GM19025 (cell line): ENCODE measurements at regions not wholly inside any gene's neighbourhood (a gene's known extent, or its start where the extent isn't known, plus 50 kb on each side); places are given as distances from the start of the nearest gene placed in this dataset.
"Not testable (repeated sequence)": the region's sequence is repeated elsewhere in the genome, so short reads cannot be mapped to it uniquely, and the experiment has no call there.

Source experiments
- ATAC-seq: cut with Tn5 transposase; IDR thresholded peaks from one replicate; pipeline ENCODE4 v1.9.1; 2021; ENCODE audit warnings: mild to moderate bottlenecking, low read depth, moderate library complexity; ENCODE audit not compliant: unreplicated experiment

DNA sequence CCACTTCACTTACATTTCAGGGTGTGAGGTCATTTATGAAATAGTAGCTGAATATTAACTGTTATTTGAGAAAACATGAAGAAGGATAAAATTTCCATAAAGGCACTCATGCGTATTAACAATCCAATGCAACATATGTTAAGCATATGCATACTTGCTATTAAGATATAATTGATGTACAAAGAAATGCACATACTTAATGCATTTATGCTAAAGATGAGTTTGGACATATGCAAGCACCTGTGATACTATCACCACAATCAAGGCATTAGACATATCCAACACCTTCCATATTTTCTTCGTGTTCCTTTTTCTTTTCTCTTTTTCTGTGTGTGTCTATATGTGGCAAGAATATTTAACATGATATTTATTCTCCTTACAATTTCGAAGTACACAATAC is 464.8 kb upstream of the BRINP3 start:
- no peak for ATAC-seq

DNA sequence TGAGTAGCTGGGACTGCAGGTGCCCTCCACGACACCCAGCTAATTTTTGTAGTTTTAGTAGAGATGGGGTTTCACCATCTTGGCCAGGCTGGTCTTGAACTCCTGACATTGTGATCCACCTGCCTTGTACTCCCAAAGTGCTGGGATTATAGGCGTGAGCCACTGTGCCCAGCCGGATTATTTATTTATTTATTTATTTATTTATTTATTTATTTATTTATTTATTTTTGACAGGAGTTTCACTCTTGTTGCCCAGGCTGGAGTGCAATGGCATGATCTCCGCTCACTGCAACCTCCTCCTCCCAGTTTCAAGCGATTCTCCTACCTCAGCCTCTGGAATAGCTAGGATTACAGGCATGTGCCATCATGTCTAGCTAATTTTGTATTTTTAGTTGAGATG is 466.1 kb upstream of the BRINP3 start:
- not testable (repeated sequence) for ATAC-seq

DNA sequence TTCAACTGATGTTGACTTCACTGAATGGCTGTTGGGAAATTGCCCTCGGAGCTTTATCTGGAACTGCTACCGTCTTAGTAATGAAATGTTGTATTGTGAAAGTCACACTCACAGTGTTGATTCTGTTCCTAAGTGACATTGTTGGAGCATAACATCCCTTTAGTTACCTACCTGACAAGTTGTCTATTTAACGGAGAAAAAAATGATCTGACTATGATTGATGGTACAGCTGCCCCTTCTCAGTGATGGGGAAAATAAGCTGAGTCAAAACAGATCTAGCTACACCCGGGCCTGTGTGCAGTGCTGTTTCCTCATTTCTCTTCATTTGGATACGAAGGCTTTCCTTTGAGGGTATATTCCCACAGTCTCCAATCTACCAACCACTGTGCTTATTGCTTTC is 472.3 kb upstream of the BRINP3 start:
- no peak for ATAC-seq

DNA sequence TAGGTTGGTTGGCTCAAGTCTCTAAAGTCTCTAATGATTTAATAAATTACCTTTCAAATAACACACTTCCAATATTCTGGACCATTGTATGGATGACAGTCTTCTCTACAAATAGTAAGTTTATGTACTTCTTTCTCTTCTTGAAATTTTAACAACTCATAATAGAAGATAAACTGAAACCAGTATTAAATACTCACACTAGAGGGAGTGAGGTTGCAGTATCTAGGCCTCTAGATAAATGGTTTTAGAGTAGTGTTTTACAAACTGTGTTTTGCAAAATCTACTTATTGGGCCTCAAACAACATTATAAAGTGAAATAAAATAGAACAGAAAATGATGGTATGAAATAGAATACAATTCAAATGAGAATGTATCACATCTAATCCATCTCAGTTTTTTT is 479.9 kb upstream of the BRINP3 start:
- no peak for ATAC-seq

DNA sequence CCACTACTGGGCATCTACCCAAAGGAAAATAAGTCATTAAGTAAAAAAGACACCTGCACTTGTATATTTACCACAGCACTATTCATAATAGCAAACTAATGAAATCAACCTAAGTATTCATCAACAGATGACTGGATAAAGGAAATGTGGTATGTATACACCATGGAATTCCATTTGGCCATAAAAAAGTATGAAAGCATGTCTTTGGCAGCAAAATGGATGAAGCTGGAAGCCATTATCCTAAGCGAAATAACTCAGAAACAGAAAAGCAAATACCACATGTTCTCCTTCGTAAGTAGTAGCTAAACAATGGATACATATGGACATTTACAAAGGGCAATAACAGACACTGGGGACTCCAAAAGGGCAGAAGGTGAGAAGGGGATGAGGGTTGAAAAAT is 485.7 kb upstream of the BRINP3 start:
- no peak for ATAC-seq

DNA sequence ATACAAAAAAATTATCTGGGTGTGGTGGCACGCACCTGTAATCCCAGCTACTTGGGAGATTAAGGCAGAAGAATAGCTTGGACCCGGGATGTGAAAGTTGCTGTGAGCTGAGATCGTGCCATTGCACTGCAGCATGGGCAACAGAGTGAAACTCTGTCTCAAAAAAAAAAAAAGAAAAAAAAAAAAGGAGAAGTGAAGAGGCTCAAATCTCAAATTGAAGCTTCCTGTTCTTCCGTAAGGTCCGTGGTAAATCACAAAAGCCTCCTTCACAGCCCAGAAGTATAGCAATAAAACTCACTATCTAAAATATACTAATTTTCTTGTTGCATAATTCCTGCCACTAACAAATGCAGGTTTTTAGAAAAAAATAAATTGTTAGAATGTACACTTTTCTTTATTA is 498.2 kb upstream of the BRINP3 start:
- ATAC-seq = no peak

DNA sequence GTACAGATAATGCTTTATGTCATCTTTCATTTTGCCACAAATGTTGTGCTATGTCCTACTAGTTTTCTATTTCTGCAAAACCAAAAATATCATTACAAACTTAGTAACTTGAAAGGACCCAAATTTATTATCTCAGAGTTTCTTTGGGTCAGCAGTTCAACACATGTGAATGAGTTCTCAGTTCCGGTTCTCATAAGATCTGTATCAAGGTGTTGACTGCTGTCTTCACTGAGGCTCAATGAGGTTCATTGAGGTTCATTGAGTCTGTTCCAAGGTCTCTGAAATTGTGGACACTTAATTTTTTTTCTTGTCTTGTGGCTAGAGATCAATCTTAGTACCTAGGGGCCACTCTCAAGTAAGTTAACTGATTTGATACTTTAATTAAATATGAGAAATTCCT is 525.1 kb upstream of the BRINP3 start:
- no peak for ATAC-seq

DNA sequence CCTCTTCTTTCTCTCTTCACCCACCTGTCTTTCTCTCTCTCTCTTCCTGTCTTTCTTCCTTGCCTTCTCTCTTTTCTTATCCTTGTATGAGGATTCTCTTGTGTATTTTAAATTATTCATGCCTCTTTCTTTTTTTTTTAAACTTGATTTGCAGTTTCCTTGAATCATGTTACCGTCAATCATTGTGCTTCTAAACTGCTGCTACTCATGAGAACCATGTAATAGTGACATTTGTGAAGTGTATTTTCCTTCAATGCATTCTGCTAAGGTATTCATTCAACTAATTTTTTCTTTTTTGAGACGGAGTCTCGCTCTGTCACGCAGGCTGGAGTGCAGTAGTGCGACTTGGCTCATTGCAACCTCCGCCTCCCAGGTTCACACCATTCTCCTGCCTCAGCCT is 539.1 kb upstream of the BRINP3 start:
- ATAC-seq = no peak

DNA sequence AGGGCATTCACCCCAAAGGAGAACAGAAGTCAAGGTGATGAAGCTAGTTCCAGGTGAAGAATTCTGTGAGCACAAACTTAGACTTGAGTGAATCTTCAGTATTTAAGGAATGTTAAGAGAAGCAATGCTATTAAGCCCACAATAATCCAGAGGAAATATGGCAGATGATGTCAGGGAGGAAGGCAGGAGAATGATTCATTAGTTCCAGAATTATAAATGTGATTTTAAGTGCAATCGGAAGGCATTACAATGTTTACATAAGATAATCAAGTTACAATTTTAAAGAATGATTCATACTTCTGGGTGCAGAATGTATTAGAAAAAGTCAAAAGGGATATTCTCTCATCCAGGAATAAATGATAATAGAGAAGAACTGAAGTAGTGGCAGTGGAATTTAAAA is 545.2 kb upstream of the BRINP3 start:
- no peak for ATAC-seq

DNA sequence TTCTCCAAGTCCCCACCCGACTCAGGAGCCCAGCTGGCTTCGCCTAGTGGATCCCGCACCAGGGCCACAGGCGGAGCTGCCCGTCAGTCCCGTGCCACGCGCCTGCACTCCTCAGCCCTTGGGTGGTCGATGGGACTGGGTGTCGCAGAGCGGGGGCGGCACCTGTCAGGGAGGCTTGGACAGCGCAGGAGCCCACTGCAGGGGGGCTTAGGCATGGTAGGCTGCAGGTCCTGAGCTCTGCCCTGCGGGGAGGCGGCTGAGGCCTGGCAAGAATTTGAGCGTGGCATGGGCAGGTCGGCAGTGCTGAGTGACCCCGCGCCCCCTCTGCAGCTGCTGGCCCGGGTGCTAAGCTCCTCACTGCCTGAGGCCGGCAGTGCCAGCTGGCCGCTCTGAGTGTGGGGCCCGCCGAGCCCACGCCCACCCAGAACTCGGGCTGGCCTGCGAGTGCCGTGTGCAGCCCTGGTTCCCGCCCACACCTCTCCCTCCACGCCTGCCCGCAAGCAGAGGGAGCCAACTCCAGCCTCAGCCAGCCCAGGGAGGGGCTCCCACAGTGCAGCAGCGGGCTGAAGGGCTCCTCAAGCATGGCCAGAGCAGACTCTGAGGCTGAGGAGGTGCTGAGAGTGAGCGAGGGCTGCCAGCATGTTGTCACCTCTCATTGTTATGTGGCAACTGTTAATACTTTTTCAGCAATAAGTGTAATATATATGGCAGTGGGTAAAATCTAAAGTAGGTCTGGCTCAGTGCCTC is 548.4 kb upstream of the BRINP3 start:
- ATAC-seq = no peak

DNA sequence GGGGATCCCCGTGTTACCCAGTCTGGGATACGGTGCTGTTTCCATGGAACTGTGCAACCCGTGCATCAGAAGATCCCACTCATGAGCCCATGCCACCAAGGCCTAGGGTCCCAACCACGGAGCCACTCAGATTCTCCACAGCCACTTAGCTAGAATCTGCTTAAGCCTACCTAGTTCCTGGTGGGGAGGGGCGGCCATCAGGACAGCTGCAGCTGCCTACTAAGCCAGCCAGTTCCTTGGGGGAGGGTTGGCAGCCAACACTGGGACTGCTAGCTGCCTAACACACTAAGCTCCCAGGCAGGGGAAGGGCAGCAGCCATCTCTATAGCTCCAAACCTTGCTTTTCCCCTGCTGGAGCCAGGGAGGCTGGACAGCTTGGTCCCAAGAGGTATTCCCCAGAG is 549.2 kb upstream of the BRINP3 start:
- no peak for ATAC-seq

DNA sequence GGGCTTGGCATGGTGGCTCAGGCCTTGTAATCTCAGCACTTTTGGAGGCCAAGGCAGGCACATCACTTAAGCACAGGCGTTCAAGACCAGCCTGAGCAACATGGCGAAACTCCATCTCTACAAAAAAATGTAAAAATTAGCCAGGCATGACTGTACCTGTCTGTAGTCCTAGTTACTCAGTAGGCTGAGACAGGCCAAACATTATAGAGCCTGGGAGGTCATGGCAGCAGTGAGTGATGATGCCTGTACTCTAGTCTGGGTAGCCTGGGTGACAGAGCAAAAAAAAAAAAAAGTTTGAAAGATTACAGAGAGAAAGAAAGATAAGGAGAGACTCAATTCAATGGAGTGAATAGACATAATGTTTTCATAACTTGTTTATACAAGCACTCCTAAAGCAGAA is 556.5 kb upstream of the BRINP3 start:
- no peak for ATAC-seq

DNA sequence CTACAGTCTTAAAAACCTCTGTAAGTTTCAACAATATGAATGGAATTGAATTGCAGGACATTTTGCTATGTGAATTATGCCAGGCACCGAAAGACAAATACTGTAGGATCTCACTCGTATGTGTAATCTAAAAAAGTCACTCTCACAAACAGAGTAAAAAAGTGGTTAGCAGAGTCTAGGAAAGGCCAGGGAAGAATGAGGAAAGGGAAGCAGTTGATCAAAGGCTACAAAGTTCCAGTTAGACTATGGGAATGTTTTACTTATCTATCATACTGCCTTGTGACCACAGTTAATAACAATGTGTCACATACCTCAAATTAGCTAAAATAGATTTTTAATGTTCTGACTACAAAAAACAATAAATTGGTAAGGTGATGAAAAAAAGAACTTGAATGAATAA is 565.4 kb upstream of the BRINP3 start:
- no peak for ATAC-seq

DNA sequence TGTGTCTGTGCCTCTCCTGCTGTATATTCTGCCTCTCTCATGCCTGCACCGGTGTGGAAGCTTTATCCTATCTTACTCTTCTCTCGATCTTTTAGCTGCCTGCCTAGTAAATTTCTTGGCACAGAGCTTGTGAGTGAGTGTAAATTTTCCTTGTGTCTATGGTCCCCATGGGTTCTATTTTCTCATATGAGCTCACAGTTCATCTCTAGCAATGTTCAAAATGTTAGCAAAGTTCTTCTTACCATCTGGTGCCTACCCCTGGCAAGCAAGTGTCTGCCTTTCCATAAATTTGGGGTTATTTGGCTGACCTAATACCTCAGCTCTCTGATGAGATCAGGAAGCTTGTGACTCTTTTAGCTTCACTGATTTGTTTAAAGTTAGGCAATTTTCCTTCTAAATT is 572.1 kb upstream of the BRINP3 start:
- no peak for ATAC-seq

DNA sequence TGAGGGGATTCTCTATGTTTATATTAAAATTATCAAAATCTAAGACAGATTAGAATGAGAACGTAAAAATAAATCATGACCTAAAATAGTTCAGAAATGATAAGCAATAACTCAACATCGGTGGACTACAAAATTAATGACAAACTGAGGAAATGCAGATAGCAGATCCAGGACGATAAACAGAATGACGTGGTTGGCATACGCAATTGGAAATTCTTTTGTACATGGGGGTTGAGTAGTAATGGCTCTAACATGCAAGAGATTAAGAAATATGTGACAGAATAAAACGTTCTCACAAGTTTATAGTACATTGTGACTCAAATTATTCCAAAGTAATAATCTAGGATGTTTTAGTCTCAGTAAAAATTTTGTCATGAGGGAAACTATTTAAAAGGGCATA is 575.2 kb upstream of the BRINP3 start:
- ATAC-seq = no peak

DNA sequence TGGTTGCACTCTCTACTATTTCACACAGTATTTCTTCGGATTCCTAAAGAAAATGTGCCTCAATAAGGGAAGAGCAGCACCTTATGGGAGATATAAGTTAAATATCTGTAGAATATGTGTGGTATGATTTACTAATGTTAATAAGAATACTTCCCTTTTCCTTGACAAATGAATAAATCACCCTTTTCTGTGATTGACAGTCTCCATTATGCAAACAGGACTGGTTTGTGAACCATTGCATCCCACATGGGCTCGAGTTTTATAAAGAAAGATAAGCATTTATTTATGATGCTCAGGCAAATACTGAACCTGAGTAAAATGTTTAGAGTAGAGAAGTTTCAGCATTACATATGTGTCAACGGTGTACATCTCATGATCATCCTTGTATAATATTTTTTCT is 587.7 kb upstream of the BRINP3 start:
- ATAC-seq = no peak

DNA sequence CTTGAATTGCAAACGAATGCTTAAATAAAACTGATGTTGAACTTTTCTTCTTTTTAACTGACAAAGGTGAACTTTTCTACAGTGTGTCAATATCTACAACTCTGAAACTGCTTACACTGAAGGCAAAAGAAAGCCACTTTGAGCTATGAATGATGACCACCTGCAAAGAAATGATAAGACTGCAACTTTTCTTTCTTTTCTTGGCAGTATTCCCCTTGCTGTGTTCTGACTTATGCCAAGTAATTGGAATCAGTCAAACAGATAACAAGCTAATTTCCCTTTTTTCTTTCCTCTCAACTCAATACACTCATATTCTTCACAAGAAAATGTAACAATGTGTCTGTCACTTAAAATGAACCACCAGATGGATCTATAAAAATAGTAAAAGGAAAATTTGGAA is 588.1 kb upstream of the BRINP3 start:
- no peak for ATAC-seq

DNA sequence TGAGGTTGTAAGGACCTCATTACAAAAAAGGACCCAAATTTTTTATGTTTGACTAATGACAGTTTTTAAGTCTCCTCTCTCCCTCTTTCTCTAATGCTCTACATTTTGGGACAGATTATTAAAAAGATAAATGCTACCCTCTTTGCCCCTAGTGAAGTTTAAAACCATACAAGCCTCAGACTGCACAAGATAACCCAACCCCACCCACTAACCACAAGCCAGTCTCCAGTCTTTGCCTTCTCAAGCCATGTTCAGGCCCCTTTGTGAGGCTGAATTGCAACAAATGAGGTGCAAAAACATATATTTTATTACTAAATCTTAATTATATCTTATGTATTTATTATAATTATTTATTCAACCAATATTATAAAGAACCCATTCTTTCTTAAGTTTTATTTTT is 597.2 kb upstream of the BRINP3 start:
- ATAC-seq = no peak

DNA sequence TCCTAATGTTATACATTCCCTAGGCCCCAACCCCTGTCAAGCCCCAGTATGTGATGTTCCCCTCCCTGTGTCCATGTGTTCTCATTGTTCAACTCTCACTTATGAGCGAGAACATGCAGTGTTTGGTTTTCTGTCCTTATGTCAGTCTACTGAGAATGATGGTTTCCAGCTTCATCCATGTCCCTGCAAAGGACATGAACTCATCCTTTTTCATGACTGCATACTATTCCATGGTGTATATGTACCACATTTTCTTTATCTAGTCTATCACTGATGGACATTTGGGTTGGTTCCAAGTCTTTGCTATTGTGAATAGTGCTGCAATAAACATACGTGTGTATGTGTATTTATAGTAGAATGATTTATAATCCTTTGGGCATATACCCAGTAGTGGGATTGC is 605.4 kb upstream of the BRINP3 start:
- ATAC-seq = not testable (repeated sequence)

DNA sequence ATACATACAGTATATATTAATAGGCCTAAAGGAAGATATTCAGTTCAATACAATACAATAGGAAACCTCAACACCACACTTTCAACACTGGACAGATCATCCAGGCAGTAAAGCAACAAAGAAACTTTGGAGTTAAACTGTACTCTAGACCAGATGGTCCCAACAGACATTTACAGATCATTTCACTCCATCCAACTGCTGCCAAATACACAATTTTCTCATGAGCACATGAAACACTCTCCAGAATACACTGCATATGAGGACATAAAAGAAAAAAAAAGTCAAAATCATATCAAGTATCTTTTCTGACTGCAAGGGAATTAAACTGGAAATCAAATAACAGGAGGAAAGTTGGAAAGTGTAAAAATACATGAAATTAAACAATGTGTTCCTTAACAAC is 607.5 kb upstream of the BRINP3 start:
- no peak for ATAC-seq

DNA sequence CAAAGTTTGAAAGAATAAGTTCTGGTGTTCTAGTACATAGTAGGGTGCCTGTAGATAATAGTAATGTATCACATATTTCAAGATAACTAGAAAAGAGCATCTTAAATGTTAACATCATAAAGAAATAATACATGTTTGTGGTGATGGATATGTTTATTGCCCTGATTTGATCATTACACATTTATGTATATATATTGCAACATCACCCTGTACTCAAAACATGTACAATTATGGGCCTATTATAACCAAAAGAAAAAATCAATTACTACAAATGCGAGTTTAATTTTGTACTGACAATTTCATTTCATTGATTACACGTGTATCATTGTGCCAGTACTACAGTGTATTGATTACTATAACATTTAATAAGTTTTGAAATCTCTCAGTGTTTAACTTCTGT is 609.2 kb upstream of the BRINP3 start:
- ATAC-seq = no peak

DNA sequence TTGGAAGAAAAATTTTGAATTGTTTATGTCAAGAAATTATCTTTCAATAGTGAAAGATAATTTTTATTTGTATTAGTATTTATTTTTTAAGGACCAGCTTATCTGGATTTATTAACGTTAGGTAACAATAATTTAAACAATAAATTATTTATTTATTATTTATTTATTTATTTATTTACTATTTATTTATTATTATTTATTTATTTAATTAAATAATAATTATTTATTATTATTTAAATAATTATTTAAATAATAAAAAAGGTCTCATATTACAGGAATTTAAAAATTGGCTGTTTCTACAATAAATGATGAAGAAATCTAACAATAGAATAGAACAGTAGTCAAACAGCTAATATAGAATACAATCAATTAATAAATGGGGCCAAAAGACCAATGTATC is 618.7 kb upstream of the BRINP3 start:
- no peak for ATAC-seq

DNA sequence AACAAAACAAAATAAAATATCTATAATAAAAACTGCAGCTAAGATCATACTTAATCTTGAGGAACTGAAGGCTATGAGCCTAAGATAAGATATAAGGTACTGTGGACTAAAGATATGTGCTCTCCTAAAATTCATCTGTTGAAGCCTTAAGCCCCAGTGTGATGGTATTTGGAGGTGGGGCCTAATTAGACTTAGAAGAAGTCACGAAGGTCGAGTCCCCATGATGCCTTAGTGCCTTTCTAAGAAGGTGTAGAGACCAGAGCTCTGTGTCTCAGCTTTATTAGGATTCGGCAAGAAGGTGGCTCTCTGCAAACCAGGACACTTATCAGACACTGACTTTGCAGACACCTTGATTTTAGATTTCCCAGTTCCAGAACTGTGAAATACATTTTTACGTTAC is 622.0 kb upstream of the BRINP3 start:
- ATAC-seq = no peak
